Right lobe of liver (tissue), 4 donors: ENCODE measurements at regions not wholly inside any gene's neighbourhood (a gene's known extent, or its start where the extent isn't known, plus 50 kb on each side); places are given as distances from the start of the nearest gene placed in this dataset.

Experiments
- CTCF ChIP-seq, 4 donors: fragments of 200-600 bp in 3 of 4; fragments of 450-650 bp in 1 of 4; IDR thresholded peaks; one replicate each; pipeline versions ENCODE4 v1.5.1 to v1.8.0; 2016 to 2022; ENCODE audit warnings: antibody characterized with exemption in 4 of 4, mild to moderate bottlenecking in 2 of 4
- POLR2A ChIP-seq: fragments of 450-650 bp; IDR thresholded peaks from one replicate; pipeline ENCODE4 v1.6.1; 2017; ENCODE audit warnings: antibody characterized with exemption, mild to moderate bottlenecking
- donor health status: DM: no; HTN: no; CAD: no.
- donor health status: DM: no; HTN: no; CAD: no.
- donor health status: DM: no; HTN: yes; CAD: no.

GRCh38 chr6:14807130-14807529, 438.7 kb upstream of the JARID2 start:
- no peak for TF ChIP-seq CTCF (IDR thresholded peaks at IDR 0.05)
- TF ChIP-seq POLR2A, result no peak
